ENCODE measurements at regions not wholly inside any gene's neighbourhood (a gene's known extent, or its start where the extent isn't known, plus 50 kb on each side); places are given as distances from the start of the nearest gene placed in this dataset.

GRCh38 chr18:73168236-73168635, 300.4 kb upstream of the NETO1 start:
- no peak for DNase-seq (ENCODE audit: extremely low read depth, low read depth)

DNA sequence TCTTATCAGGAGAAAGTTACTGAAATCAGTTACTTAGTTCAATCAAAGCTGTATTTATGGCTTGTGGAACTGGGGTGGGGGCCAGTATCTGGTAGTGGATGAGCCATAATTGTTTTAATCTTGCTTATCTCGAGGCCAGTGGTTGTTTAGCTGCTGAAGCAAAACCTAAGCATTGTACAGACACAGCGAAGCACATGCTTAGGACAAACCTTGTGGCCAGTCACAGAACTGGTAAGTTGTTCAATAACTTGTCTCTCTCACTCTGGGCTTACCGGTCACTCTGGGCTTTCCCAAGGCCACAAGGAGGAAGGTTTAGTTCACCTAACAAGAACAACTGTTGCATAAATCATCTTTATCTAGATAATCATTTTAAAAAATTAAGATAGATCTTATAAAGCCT, 296.6 kb upstream of the NETO1 start:
- DNase-seq (ENCODE audit: extremely low read depth, low read depth): no peak

DNA sequence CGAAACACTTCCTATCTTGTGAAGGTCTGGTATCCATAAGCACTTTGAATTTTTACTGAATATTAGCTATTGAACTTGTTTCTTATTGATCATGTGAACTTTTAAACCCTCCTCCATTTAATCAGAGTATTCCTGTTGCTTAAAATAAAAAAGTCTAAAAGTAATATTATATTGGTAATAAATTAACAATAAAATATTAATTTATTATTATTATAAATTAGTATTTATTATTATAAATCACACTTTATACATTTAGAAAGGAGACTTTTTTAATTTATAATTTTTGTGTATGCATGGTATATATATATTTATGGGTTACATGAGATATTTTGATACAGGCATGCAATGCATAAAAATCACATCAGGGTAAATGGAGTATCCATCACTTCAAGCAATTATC, 295.4 kb upstream of the NETO1 start:
- no peak for DNase-seq (ENCODE audit: extremely low read depth, low read depth)

- DNase-seq (ENCODE audit: extremely low read depth, low read depth): no peak
These were observed 288.3 kb upstream of the NETO1 start for GRCh38 chr18:73156117-73156516.

- no peak for DNase-seq (ENCODE audit: extremely low read depth, low read depth)
These were observed 285.5 kb upstream of the NETO1 start for GRCh38 chr18:73153271-73153670.

DNA sequence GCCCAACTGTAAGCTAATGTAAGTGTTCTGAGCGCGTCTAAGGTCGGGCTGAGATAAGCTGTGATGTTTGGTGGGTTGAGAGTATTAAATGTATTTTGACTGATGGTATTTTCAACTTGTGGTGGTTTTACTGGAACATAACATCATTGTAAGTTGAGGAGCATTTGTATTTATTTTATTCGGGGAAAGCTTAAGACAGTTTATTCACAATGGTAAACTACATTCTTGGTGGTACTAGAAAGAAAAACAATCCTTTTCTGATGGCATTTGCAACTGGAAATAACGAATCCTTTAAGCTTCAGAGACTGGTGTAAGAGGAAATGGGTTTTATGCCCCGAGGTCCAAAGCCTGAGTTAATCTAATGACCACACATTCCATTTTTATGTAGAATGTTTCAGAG, 283.3 kb upstream of the NETO1 start:
- DNase-seq (ENCODE audit: extremely low read depth, low read depth): no peak

GRCh38 chr18:73150199-73150598, 282.4 kb upstream of the NETO1 start:
- no peak for DNase-seq (ENCODE audit: extremely low read depth, low read depth)

DNA sequence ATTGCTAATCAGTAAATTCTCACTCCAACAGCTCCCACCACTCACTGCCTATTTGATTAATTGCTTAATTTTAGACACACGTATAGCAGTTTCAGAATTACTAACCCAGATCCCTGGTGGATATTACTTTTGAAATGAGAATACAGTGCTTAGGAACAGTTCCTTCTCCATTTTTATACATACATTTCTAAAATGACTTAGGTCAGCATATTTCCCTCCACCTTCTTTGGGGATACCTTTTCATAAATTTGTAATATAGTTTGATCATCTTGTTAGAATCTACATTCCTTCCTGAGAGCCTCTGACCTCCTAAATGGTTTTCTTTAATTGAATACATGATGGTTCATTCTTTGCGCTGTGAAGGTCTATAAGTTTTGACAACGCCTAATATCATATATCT, 279.8 kb upstream of the NETO1 start:
- no peak for DNase-seq (ENCODE audit: extremely low read depth, low read depth)

DNA sequence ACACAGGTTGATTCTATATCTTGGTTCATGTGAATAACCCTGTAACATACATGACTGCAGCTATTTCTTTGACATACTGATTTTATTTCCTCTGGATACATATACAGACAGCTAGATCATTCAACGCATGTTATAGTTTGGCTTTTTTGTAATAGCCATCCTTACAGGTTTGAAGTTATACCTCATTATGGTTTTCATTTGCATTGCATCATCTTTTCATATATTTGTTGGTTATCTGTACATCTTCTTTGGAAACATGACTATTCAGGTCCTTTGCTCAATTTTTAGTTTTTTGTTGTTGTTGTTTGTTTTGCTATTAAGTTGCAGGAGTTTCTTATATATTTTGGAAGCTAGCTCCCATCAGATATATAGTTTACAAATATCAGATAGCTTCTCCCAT, 276.2 kb upstream of the NETO1 start:
- no peak for DNase-seq (ENCODE audit: extremely low read depth, low read depth)

GRCh38 chr18:73136134-73136533, 268.3 kb upstream of the NETO1 start:
- peak; percentile 7 for DNase-seq (ENCODE audit: extremely low read depth, low read depth)

DNA sequence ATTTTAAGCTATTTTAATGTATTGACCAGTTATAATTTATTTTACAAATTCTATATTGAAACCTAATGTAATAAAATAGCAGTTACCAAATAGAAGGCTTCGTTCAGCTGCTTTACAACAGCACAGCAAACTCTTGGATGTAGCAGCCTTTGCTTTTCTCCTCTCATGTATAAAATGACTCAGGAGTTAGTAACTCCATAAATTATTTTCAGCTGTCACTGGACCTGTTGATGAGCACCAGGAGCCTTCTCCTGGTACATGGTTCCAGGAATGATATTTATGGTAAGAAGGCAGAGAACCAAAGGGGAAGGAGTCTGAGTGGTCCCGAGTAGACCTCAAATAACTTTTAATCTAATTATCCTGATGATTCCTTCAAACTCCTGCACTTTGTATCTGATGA, 256.4 kb upstream of the NETO1 start:
- DNase-seq (ENCODE audit: extremely low read depth, low read depth): no peak

DNA sequence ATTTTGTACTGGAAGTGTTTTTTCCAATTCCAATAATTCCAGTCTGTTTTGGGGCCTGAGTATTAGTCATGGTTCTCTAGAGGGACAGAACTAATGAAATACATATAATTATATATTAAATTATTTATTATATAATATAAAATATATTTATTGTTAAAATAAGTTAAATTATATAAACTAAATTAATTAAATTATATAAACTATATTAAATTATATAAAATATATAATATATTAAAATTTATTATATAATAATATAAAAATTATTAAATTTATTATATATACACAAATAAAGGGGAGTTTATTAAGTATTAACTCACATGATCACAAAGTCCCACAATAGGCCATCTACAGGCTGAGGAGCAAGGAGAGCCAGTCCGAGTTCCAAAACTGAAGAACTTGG, 253.4 kb upstream of the NETO1 start:
- no peak for DNase-seq (ENCODE audit: extremely low read depth, low read depth)

- DNase-seq (ENCODE audit: extremely low read depth, low read depth): no peak
These were observed 252.8 kb upstream of the NETO1 start for GRCh38 chr18:73120626-73121025.

DNA sequence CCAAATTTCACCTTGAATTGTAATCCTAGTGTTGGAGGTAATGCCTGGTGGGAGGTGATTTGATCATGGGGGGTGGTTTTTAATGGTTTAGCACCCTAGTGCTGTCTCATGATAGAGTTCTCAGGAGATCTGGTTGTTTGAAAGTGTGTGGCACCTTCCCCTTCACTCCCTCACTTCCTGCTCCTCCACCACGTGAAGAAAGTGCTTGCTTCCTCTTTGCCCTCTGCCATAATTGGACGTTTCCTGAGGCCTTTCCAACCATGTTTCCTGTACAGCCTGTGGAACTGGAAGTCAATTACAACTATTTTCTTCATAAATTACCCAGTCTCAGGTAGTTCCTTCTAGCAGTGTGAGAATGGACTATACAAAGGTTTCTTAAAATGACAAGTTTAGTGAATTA, 251.8 kb upstream of the NETO1 start:
- DNase-seq (ENCODE audit: extremely low read depth, low read depth): no peak

DNA sequence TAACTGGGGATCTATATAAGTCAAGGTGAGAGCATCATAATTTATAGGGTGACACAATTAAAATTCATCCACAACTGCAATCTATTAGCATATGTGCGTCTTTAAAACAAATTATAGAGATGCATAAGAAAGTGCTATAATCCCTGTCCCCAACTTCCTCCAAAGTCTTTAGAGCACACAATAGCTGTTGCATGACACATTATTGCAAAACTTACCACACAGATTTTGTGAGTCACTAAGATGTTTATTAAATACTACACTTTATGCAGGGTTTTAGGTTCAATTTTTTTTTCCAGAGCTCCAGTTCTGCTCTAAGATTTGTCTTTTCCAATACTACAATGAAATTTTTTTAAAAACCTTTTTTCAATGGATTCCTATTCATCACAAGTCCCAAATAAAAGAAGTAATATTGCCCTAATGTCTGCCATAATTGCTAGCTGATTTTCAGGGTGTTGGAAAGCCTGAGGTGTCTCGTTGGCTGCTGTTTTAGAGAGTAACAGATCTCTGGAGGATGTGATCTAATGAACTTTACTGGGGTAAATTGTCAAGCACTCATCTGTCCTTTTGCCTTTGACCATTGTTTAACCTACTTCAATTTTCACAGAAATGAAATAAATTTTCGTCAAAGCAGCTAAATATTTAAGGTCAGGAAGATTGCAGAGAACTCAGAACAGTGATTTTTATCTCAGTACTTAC, 250.5 kb upstream of the NETO1 start:
- no peak for DNase-seq (ENCODE audit: extremely low read depth, low read depth)

DNA sequence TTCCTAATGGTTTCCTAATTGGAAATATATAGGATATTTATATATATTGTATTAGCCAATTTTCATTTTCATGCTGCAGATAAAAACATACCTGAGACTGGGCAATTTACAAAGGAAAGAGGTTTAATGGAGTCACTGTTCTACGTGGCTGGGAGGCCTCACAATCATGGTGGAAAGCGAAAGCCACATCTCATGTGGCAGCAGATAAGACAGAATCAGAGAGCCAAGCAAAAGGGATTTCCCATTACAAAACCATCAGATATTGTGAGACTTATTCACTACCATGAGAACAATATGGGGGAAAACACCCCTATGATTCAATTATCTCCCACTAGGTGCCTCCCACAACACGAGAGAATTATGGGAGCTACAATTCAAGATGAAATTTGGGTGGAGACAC, 242.5 kb upstream of the NETO1 start:
- no peak for DNase-seq (ENCODE audit: extremely low read depth, low read depth)

GRCh38 chr18:73101977-73102376, 234.2 kb upstream of the NETO1 start:
- no peak for DNase-seq (ENCODE audit: extremely low read depth, low read depth)

GRCh38 chr18:73101491-73101890, 233.7 kb upstream of the NETO1 start:
- peak; percentile 30 for DNase-seq (ENCODE audit: extremely low read depth, low read depth)

- DNase-seq (ENCODE audit: extremely low read depth, low read depth): no peak
These were observed 232.0 kb upstream of the NETO1 start for GRCh38 chr18:73099759-73100158.

- no peak for DNase-seq (ENCODE audit: extremely low read depth, low read depth)
These were observed 226.0 kb upstream of the NETO1 start for GRCh38 chr18:73093687-73094250.

GRCh38 chr18:73088445-73088844, 220.7 kb upstream of the NETO1 start:
- no peak for DNase-seq (ENCODE audit: extremely low read depth, low read depth)

DNA sequence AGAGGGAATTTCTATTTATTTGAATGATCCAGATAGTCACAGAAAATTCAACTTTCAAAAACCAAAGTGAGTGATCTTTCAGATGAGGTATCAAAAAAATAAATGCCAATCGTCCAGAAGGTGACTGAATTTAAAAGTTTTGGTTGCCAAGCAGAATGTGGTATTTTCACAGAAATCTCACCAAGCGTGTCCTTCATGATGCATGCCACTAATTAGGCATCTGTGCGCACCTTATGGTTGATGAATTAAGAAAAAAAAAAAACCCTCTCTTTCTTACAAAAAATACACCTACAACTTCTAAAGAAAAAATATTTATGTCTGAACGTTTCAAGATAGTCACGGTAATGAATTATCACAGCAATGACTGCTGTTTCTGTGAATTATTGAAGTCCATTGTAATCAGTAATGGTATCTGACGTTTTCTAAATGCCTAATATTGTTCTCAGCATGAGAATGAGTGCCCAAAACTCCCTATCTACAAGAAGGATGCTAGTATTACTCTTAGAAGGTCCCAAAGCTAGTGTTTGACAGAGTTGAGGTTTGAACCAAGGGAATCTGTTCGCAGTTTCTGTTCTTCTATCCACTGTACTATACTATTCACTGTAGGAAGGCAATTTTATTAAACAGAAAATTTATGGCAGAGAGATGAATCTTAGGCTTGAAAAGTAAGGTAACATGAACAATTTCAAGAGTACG, 219.6 kb upstream of the NETO1 start:
- no peak for DNase-seq (ENCODE audit: extremely low read depth, low read depth)

Measured in NCI-H460 (cell line).